ENCODE measurements at regions not wholly inside any gene's neighbourhood (a gene's known extent, or its start where the extent isn't known, plus 50 kb on each side); places are given as distances from the start of the nearest gene placed in this dataset.

DNA sequence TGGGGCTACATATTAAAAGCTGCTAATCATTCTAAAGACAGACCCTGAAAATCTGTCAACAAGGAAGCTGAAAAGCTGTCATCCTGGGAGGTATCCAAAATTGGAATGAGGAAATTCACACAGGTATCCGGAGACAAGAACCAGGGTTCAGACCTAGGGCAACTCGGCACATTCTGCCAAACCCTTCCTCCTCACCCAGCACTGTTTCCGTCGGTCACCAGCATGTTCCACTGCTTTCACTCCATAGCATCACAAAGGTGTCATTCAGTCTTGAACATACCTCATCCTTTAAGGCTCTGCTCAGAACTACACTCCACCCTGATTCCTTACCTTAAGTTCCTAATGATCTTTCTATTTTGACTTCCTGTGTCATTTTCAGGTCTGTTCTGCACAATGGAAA, 153.1 kb upstream of the RASA1 start:
- H3K9ac ChIP-seq = no peak overlapping the region

GRCh38 chr5:87115839-87116364, 151.8 kb upstream of the RASA1 start:
- no peak for TF ChIP-seq EZH2 (IDR thresholded peaks at IDR 0.05)
- TF ChIP-seq, protein P1, sequence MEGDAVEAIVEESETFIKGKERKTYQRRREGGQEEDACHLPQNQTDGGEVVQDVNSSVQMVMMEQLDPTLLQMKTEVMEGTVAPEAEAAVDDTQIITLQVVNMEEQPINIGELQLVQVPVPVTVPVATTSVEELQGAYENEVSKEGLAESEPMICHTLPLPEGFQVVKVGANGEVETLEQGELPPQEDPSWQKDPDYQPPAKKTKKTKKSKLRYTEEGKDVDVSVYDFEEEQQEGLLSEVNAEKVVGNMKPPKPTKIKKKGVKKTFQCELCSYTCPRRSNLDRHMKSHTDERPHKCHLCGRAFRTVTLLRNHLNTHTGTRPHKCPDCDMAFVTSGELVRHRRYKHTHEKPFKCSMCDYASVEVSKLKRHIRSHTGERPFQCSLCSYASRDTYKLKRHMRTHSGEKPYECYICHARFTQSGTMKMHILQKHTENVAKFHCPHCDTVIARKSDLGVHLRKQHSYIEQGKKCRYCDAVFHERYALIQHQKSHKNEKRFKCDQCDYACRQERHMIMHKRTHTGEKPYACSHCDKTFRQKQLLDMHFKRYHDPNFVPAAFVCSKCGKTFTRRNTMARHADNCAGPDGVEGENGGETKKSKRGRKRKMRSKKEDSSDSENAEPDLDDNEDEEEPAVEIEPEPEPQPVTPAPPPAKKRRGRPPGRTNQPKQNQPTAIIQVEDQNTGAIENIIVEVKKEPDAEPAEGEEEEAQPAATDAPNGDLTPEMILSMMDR (IDR thresholded peaks at IDR 0.05) = no peak
- TF ChIP-seq EZH2phosphoT487 (IDR thresholded peaks at IDR 0.05) = no peak
- Mint-ChIP-seq H3K4me1 (no peaks in the 10 kb centered on the region), H3K27ac (no peak overlapping the region), H3K36me3 (no peaks in the 10 kb centered on the region), H3K4me3 (no peak overlapping the region), H3K27me3 (ENCODE audit: insufficient read depth, low read depth) (peaks cover 3% of the 10 kb centered on the region), H3K9me3 (no peaks in the 10 kb centered on the region)
- Histone ChIP-seq H3K36me3 (no peaks in the 10 kb centered on the region), H3K4me2 (no peak overlapping the region), H3K27me3 (no peaks in the 10 kb centered on the region), H3K4me1 (no peaks in the 10 kb centered on the region), H3K79me2 (ENCODE audit: low read depth) (no peaks in the 10 kb centered on the region), H3K9me3 (ENCODE audit: low read depth) (no peaks in the 10 kb centered on the region), H3K4me3 (no peak overlapping the region), H3K9ac (no peak overlapping the region), H2AFZ (replicated peaks) (no peak overlapping the region), H3K27ac (no peak overlapping the region), H4K20me1 (ENCODE audit: low read depth) (no peaks in the 10 kb centered on the region), H3F3A (ENCODE audit: low read depth) (no peaks in the 10 kb centered on the region)
- no peak for DNase-seq (ENCODE audit: low spot score)

More for the DNA sequence above, 153.1 kb upstream of the RASA1 start:
- no peaks in the 10 kb centered on the region for H3K4me1 Mint-ChIP-seq
- H3K27me3 Mint-ChIP-seq (ENCODE audit: insufficient read depth, low read depth) = peaks cover 3% of the 10 kb centered on the region
- H3K9me3 ChIP-seq (ENCODE audit: low read depth) = no peaks in the 10 kb centered on the region
- H3K4me3 ChIP-seq = no peak overlapping the region
- TF ChIP-seq EZH2phosphoT487 (IDR thresholded peaks at IDR 0.05) = no peak
- no peak for TF ChIP-seq EZH2 (IDR thresholded peaks at IDR 0.05)
- TF ChIP-seq, protein P1 (IDR thresholded peaks at IDR 0.05) = no peak
- no peaks in the 10 kb centered on the region for H4K20me1 ChIP-seq (ENCODE audit: low read depth)
- H3K27ac Mint-ChIP-seq = no peak overlapping the region
- no peak overlapping the region for H3K27ac ChIP-seq
- no peak overlapping the region for H2AFZ ChIP-seq (replicated peaks)
- H3K36me3 ChIP-seq = no peaks in the 10 kb centered on the region
- no peak overlapping the region for H3K4me2 ChIP-seq
- no peak overlapping the region for H3K4me3 Mint-ChIP-seq
- no peaks in the 10 kb centered on the region for H3K9me3 Mint-ChIP-seq
- H3K79me2 ChIP-seq (ENCODE audit: low read depth) = no peaks in the 10 kb centered on the region
- no peaks in the 10 kb centered on the region for H3K36me3 Mint-ChIP-seq
- no peaks in the 10 kb centered on the region for H3K4me1 ChIP-seq
- H3K27me3 ChIP-seq = no peaks in the 10 kb centered on the region
- no peak for DNase-seq (ENCODE audit: low spot score)
- H3F3A ChIP-seq (ENCODE audit: low read depth) = no peaks in the 10 kb centered on the region

GRCh38 chr5:87116825-87117512, 150.7 kb upstream of the RASA1 start:
- Mint-ChIP-seq H3K36me3 (no peaks in the 10 kb centered on the region), H3K27ac (no peak overlapping the region), H3K4me1 (no peaks in the 10 kb centered on the region), H3K27me3 (ENCODE audit: insufficient read depth, low read depth) (no peaks in the 10 kb centered on the region), H3K9me3 (no peaks in the 10 kb centered on the region), H3K4me3 (no peak overlapping the region)
- Histone ChIP-seq H3K27me3 (no peaks in the 10 kb centered on the region), H3K4me1 (no peaks in the 10 kb centered on the region), H3K27ac (no peak overlapping the region), H3K9me3 (ENCODE audit: low read depth) (no peaks in the 10 kb centered on the region), H3K4me2 (no peak overlapping the region), H3K4me3 (no peak overlapping the region), H3K36me3 (no peaks in the 10 kb centered on the region), H4K20me1 (ENCODE audit: low read depth) (no peaks in the 10 kb centered on the region), H3K79me2 (ENCODE audit: low read depth) (no peaks in the 10 kb centered on the region), H3F3A (ENCODE audit: low read depth) (no peaks in the 10 kb centered on the region), H3K9ac (no peak overlapping the region), H2AFZ (replicated peaks) (no peak overlapping the region)
- DNase-seq (ENCODE audit: low spot score) = no peak
- TF ChIP-seq EZH2 (IDR thresholded peaks at IDR 0.05) = no peak
- TF ChIP-seq, protein P1 (IDR thresholded peaks at IDR 0.05) = no peak
- no peak for TF ChIP-seq EZH2phosphoT487 (IDR thresholded peaks at IDR 0.05)
